ENCODE measurements at regions not wholly inside any gene's neighbourhood (a gene's known extent, or its start where the extent isn't known, plus 50 kb on each side); places are given as distances from the start of the nearest gene placed in this dataset.

DNA sequence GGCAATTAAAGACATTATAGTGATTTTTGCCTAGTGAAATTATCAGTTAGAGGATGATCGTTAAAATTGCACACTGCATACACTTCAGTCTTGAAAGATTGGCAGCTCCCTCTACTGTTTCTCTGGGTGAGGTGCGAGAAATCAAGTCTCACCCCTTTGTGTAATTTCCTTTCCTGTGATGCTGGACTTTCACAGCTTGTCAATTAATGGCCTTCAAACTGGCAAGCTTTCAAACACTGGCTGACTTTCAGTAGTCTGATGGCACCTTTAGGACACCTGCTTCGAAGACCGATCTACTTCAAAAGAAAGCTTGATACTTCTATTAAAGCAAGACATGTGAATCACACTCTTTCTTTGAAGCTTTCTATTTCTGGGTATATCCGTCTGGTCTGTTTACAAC, 706.7 kb upstream of the PTPRD start:
- TF ChIP-seq CTCF (IDR thresholded peaks at IDR 0.05) (no peak), POLR2A (IDR thresholded peaks at IDR 0.05) (no peak)

Data from transverse colon (tissue), 3 donors.